ENCODE measurements at regions not wholly inside any gene's neighbourhood (a gene's known extent, or its start where the extent isn't known, plus 50 kb on each side); places are given as distances from the start of the nearest gene placed in this dataset.
"Not testable (repeated sequence)": the region's sequence is repeated elsewhere in the genome, so short reads cannot be mapped to it uniquely, and the experiment has no call there.

DNA sequence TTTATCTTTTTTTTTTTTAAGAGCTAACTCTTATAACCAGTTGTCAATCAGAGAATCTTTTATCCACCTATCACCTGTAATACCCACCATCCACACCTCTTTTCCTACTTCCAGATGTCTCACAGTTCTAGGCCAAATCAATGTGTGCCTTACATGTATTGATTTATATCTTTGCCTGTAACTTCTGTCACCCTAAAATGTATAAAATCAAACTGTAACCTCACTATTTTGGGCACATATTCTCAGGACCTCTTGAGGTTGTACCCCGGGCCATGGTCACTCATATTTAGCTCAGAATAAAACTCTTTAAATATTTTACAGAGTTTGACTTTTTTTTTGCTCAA is 404.7 kb upstream of the RORB start:
- TF ChIP-seq, protein P1, sequence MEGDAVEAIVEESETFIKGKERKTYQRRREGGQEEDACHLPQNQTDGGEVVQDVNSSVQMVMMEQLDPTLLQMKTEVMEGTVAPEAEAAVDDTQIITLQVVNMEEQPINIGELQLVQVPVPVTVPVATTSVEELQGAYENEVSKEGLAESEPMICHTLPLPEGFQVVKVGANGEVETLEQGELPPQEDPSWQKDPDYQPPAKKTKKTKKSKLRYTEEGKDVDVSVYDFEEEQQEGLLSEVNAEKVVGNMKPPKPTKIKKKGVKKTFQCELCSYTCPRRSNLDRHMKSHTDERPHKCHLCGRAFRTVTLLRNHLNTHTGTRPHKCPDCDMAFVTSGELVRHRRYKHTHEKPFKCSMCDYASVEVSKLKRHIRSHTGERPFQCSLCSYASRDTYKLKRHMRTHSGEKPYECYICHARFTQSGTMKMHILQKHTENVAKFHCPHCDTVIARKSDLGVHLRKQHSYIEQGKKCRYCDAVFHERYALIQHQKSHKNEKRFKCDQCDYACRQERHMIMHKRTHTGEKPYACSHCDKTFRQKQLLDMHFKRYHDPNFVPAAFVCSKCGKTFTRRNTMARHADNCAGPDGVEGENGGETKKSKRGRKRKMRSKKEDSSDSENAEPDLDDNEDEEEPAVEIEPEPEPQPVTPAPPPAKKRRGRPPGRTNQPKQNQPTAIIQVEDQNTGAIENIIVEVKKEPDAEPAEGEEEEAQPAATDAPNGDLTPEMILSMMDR (IDR thresholded peaks at IDR 0.05) = no peak
- TF ChIP-seq POLR2A (IDR thresholded peaks at IDR 0.05) = no peak
- 74 to 79% methylated on average over 1 of the region's 1 CpG for WGBS, 2 donors
- H3K27ac ChIP-seq = no peak overlapping the region
- H3K4me3 ChIP-seq = no peak overlapping the region
- H3K36me3 ChIP-seq = no peaks in the 10 kb centered on the region
- no peaks in the 10 kb centered on the region for H3K9me3 ChIP-seq
- no peak for DNase-seq
- H3K27me3 ChIP-seq = no peaks in the 10 kb centered on the region
- intact Hi-C loops (cut with DNase I) = no loop called here
- no peaks in the 10 kb centered on the region for H3K4me1 ChIP-seq

- 41 to 73% methylated on average over 1 of the region's 1 CpG for WGBS, 2 donors
- H3K27me3 ChIP-seq; intact Hi-C loops (cut with DNase I); H3K36me3 ChIP-seq; DNase-seq; H3K27ac ChIP-seq; H3K4me1 ChIP-seq; H3K4me3 ChIP-seq; H3K9me3 ChIP-seq: not testable (repeated sequence)
Observed at GRCh38 chr9:74094037-74094436, 403.1 kb upstream of the RORB start.

- 74 to 86% methylated on average over 1 of the region's 1 CpG for WGBS, 2 donors
- no peak overlapping the region for H3K27ac ChIP-seq
- H3K9me3 ChIP-seq = no peaks in the 10 kb centered on the region
- no peak for DNase-seq
- no peak overlapping the region for H3K4me3 ChIP-seq
- no peak for TF ChIP-seq POLR2A (IDR thresholded peaks at IDR 0.05)
- TF ChIP-seq, protein P1 (IDR thresholded peaks at IDR 0.05) = no peak
- no peaks in the 10 kb centered on the region for H3K27me3 ChIP-seq
- no peaks in the 10 kb centered on the region for H3K36me3 ChIP-seq
- H3K4me1 ChIP-seq = no peaks in the 10 kb centered on the region
- intact Hi-C loops (cut with DNase I) = no loop called here
Observed at GRCh38 chr9:74094766-74095165, 402.4 kb upstream of the RORB start.

GRCh38 chr9:74095925-74096324 is 401.2 kb upstream of the RORB start:
- H3K9me3 ChIP-seq = no peaks in the 10 kb centered on the region
- H3K4me1 ChIP-seq = no peaks in the 10 kb centered on the region
- WGBS, 2 donors = 75 to 87% methylated on average over 2 of the region's 2 CpGs
- intact Hi-C loops (cut with DNase I) = no loop called here
- no peaks in the 10 kb centered on the region for H3K36me3 ChIP-seq
- no peak overlapping the region for H3K27ac ChIP-seq
- TF ChIP-seq, protein P1 (IDR thresholded peaks at IDR 0.05) = no peak
- TF ChIP-seq POLR2A (IDR thresholded peaks at IDR 0.05) = no peak
- DNase-seq = no peak
- H3K27me3 ChIP-seq = no peaks in the 10 kb centered on the region
- no peak overlapping the region for H3K4me3 ChIP-seq

DNA sequence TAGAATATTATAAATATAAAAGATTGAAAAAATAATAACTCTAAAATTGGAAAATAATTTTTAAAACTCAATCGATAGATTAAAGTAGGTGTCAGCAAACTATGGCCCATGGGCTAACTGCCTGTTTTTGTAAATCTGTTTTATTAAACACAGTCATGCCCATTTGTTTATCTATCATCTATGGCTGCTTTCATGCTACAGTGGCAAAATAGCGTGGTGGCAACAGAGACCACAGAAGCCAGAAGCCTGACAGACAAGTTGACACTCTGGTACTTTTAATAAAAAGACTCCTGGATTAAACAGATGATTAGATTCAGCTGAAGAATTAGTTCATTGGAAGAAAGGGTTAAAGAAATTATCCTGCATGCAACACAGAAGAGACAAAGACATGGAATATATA is 400.7 kb upstream of the RORB start:
- intact Hi-C loops (cut with DNase I) = no loop called here
- Histone ChIP-seq H3K27me3 (no peaks in the 10 kb centered on the region), H3K27ac (no peak overlapping the region), H3K4me3 (no peak overlapping the region), H3K36me3 (no peaks in the 10 kb centered on the region), H3K4me1 (no peaks in the 10 kb centered on the region), H3K9me3 (no peaks in the 10 kb centered on the region)
- whole genome bisulfite sequencing, 2 donors = 79 to 83% methylated on average over 2 of the region's 2 CpGs
- TF ChIP-seq, protein P1 (IDR thresholded peaks at IDR 0.05) = no peak
- no peak for TF ChIP-seq POLR2A (IDR thresholded peaks at IDR 0.05)
- no peak for DNase-seq

GRCh38 chr9:74100042-74100441 is 397.1 kb upstream of the RORB start:
- WGBS, 2 donors = 88% methylated on average over 1 of the region's 1 CpG
- H3K36me3 ChIP-seq = no peaks in the 10 kb centered on the region
- no peaks in the 10 kb centered on the region for H3K4me1 ChIP-seq
- TF ChIP-seq, protein P1 (IDR thresholded peaks at IDR 0.05) = no peak
- TF ChIP-seq POLR2A (IDR thresholded peaks at IDR 0.05) = no peak
- no peak overlapping the region for H3K27ac ChIP-seq
- H3K9me3 ChIP-seq = no peaks in the 10 kb centered on the region
- no peak overlapping the region for H3K4me3 ChIP-seq
- intact Hi-C loops (cut with DNase I) = no loop called here
- no peaks in the 10 kb centered on the region for H3K27me3 ChIP-seq
- no peak for DNase-seq

DNA sequence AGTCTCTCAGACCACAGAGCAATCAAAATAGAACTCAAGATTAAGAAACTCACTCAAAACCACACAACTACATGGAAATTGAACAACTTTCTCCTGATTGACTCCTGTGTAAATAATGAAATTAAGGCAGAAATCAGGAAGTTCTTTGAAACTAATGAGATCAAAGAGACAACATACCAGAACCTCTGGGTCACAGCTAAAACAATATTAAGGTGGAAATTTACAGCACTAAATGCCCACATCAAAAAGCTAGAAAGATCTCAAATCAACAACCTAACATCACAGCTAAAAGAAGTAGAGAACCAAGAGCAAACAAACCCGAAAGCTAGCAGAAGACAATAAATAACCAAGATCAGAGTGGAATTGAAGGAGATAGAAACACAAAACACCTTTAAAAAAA is 395.0 kb upstream of the RORB start:
- 56 to 58% methylated on average over 1 of the region's 1 CpG for WGBS, 2 donors

More for the DNA sequence above, 395.0 kb upstream of the RORB start:
- H3K4me1 ChIP-seq; H3K27ac ChIP-seq; H3K36me3 ChIP-seq; H3K9me3 ChIP-seq; H3K27me3 ChIP-seq; DNase-seq; H3K4me3 ChIP-seq; intact Hi-C loops (cut with DNase I): not testable (repeated sequence)
